SU-DHL-6 (cell line): ENCODE measurements at regions not wholly inside any gene's neighbourhood (a gene's known extent, or its start where the extent isn't known, plus 50 kb on each side); places are given as distances from the start of the nearest gene placed in this dataset.

ENCODE experiments used
- CTCF ChIP-seq: fragments of 200-600 bp; sonication (generic); IDR thresholded peaks from one replicate; pipeline ENCODE4 v1.5.1; 2017; ENCODE audit warnings: antibody characterized with exemption, mild to moderate bottlenecking, low read length, moderate library complexity; ENCODE audit not compliant: insufficient read depth, poor library complexity, severe bottlenecking
- EZH2phosphoT487 ChIP-seq: fragments of 200-600 bp; sonication (generic), shearing (Covaris generic); conservative IDR thresholded peaks from 2 replicates; pipeline ENCODE4 v1.6.1; 2018; ENCODE audit warnings: mild to moderate bottlenecking, antibody characterized with exemption, low read length, moderate library complexity, mixed read lengths

- TF ChIP-seq CTCF (no peak), EZH2phosphoT487 (no peak)
Observed at GRCh38 chr12:130219929-130220705, 57.9 kb downstream of the FZD10 start.
